HG03565 (cell line): ENCODE measurements at regions not wholly inside any gene's neighbourhood (a gene's known extent, or its start where the extent isn't known, plus 50 kb on each side); places are given as distances from the start of the nearest gene placed in this dataset.

Source experiments
- ATAC-seq: cut with Tn5 transposase; IDR thresholded peaks from one replicate; pipeline ENCODE4 v1.9.1; 2021; ENCODE audit warnings: mild to moderate bottlenecking, moderate library complexity; ENCODE audit not compliant: unreplicated experiment

GRCh38 chr20:22781869-22782268 is 197.5 kb upstream of the FOXA2 start:
- no peak for ATAC-seq

GRCh38 chr20:22789676-22790075 is 205.3 kb upstream of the FOXA2 start:
- no peak for ATAC-seq

DNA sequence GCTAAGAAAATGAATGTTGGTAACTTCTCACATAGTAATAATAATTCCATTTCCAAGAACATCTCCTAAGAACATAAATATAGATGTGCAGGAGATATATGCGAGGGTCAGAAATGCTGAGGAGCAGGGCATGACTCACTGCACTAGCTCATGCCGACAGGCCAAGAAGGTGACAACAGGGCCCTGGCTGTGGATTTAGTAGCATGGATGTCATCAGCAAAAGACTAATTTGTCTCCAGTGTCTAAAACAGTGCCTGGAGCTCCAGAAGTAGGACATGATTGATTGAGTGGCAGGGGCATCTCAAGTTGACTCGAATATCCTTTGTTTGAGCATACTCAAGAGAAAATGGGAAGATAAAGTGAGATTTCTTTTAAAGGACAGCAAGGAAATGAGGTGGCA is 207.0 kb upstream of the FOXA2 start:
- no peak for ATAC-seq

- ATAC-seq: no peak
Observed at GRCh38 chr20:22791877-22792525, 207.6 kb upstream of the FOXA2 start.

- no peak for ATAC-seq
Observed at GRCh38 chr20:22794200-22794599, 209.8 kb upstream of the FOXA2 start.

- no peak for ATAC-seq
Observed at GRCh38 chr20:22795433-22795832, 211.1 kb upstream of the FOXA2 start.

GRCh38 chr20:22795871-22796270 is 211.5 kb upstream of the FOXA2 start:
- ATAC-seq: no peak

- no peak for ATAC-seq
Observed at GRCh38 chr20:22796469-22797077, 212.2 kb upstream of the FOXA2 start.

DNA sequence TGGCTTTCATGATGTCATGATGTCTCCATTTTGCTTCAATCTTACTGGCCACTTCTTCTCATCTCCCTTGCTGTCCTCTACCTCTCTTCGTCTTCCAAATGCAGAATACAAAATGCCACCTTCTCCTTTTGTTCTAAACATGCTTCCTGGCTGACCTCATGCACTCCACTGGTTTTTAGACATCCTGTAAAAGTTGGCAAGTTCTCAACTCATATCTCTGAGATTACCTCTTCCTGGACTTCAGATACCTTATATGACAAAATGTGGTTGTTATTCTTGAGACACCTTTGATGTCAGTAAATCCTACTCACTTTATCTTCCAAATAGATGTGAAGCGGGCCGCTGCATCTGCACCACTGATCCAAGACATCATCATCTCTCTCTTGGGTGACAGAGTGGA is 212.7 kb upstream of the FOXA2 start:
- no peak for ATAC-seq

DNA sequence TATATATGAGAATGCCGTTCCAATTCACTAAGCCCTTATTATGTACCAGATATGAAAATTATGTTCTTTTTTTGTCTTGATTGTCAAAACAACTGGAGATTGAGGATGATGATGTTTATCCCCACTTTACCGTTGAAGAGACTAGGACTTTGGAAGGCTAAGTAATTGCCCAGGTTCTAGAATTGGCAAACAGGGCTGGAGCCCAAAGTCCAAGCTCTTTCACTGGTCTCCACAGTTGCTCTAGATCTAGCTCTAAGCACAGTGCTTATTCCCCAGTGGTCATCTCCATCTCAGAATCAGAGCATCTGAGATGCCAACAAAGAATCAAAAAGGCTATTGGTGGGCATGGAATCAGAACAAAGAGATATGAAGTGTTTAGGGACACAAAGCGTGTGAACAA is 215.3 kb upstream of the FOXA2 start:
- no peak for ATAC-seq

- no peak for ATAC-seq
Observed at GRCh38 chr20:22800129-22800528, 215.8 kb upstream of the FOXA2 start.

DNA sequence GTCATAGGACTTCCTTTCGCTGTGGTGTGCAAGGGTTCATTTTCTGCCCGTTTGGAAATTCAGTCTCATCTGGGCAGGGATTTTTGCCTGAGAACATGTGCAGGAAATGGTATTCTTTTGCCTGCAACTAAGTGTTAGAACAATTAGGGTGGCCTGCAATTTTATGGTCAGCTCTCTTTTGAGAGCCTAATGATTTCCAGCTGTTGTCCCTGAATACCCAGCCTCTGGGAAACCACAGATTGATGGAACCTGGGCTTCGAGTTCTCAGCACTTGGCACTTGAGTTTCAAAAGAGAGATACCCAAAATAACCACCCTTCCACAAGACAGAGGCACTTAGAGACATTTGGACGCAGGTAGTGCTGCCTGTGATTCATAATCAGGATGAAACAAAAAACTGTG is 217.2 kb upstream of the FOXA2 start:
- ATAC-seq: no peak

- ATAC-seq: no peak
Observed at GRCh38 chr20:22802296-22802695, 217.9 kb upstream of the FOXA2 start.

GRCh38 chr20:22805219-22805618 is 220.8 kb upstream of the FOXA2 start:
- ATAC-seq: no peak

GRCh38 chr20:22805996-22806395 is 221.6 kb upstream of the FOXA2 start:
- no peak for ATAC-seq

DNA sequence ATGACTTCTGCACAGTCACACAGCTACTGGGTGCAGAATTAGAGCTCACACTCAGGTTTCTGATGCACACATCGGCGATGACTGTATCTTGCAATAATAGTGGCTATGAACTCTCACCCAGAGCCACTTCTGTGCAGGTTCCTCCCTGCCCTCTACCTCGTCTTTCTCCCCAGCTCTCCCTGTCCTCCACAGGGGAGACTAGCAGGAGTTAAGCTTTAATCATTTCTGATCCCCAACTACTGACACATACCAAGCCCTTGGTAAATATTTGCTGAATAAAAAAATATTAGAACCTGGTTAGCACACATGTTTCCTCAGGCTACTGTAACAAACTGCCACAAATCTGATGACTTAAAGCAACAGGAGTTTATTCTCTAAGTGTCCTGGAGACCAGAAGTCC is 222.7 kb upstream of the FOXA2 start:
- ATAC-seq: no peak

GRCh38 chr20:22807646-22808244 is 223.4 kb upstream of the FOXA2 start:
- no peak for ATAC-seq

DNA sequence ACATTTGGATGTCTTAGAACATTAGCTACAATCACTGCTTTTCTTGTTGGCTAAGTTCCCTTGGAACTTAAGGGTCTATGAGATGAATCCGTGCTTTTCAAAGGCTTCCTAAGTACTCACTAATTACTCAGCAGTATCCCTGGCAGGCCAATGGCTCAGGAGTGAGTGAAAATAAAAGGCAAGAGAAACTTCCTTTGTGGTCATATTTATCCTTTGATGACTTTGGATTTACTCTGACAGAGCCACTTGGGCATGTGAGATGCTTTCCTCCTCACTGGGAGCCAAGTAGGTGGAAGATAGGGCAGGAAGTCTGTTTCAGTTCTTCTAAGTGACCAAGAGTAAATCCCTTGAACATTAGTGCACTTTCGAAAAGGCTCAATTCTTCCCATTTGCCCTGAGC is 224.3 kb upstream of the FOXA2 start:
- no peak for ATAC-seq

GRCh38 chr20:22810030-22810429 is 225.1 kb upstream of the SSTR4 start:
- ATAC-seq: no peak

- ATAC-seq: no peak
Observed at GRCh38 chr20:22810626-22811569, 224.2 kb upstream of the SSTR4 start.

DNA sequence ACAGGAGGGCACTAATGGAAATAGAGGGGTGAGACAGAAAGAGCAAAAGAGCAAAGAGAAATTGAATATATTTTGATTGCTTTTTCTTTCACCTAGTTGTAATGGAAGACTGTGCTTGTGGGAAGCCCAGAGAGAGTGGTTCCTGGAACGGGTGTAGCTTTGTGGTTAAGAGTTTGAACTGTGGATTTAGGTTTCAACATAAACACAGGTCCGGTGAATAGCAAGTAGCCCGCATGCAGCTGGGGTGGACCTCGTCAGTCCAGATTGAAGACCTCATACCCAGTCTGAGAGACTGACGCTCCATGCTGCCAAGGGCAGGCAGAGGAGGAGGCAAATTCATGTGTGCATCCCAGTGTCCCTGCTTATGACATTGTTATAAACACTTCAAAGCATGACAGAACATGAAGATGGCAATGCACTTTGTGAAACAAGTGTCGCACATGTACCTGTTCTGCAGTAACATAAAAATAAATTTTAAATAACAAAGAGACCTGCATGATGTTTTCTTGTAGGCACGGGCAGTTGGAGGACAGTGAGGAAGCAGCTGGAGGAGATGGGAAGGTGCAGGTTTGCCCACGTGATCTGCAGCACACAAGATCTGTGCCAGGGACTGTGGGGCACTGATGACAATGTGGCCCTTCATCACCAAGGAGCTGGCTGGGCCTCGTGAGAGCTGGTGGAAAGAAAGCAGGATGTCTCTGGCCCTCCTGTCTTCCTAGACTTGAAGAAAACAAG is 220.5 kb upstream of the SSTR4 start:
- no peak for ATAC-seq
